ENCODE measurements at regions not wholly inside any gene's neighbourhood (a gene's known extent, or its start where the extent isn't known, plus 50 kb on each side); places are given as distances from the start of the nearest gene placed in this dataset.

- TF ChIP-seq ZNF274 (IDR thresholded peaks at IDR 0.05; ENCODE audit: low read depth, low read length) (no peak), SUZ12 (IDR thresholded peaks at IDR 0.05; ENCODE audit: extremely low read depth, insufficient read depth, insufficient read length) (no peak)
Observed at GRCh38 chr10:33886299-33886698, 551.8 kb upstream of the NRP1 start.

All from NT2/D1 (cell line).